Activated B cell treated with CpG ODN at 0.5 μM for 24 hours (primary cell): ENCODE measurements at regions not wholly inside any gene's neighbourhood (a gene's known extent, or its start where the extent isn't known, plus 50 kb on each side); places are given as distances from the start of the nearest gene placed in this dataset.

Experiments
- ATAC-seq: fragments of 200-7000 bp; cut with Tn5 transposase; one replicate; pipeline ENCODE4 v1.10.0; 2021; ENCODE audit warnings: low read depth, mild to moderate bottlenecking, moderate library complexity
- CTCF ChIA-PET: fragments of 350-600 bp; sonication (Branson Sonifier 250); formaldehyde crosslinking; loops from one replicate; lab custom pipeline; 2021; ENCODE audit warnings: antibody characterized with exemption; lab: Charles Lee
- POLR2A ChIA-PET: fragments of 350-600 bp; sonication (Branson Sonifier 250); formaldehyde crosslinking; loops from one replicate; lab custom pipeline; 2021; ENCODE audit warnings: antibody characterized with exemption; lab: Charles Lee
- DNase-seq: peaks from one replicate; pipeline ENCODE4 v3.0.0; 2022
- H3K27ac Mint-ChIP-seq: one replicate; pipeline ENCODE4 v1.8.0; 2020; ENCODE audit warnings: mixed read lengths
- H3K27me3 Mint-ChIP-seq: one replicate; pipeline ENCODE4 v1.8.0; 2021; ENCODE audit warnings: mixed read lengths
- H3K36me3 Mint-ChIP-seq: one replicate; pipeline ENCODE4 v1.8.0; 2021; ENCODE audit warnings: low read depth, mixed read lengths
- H3K4me1 Mint-ChIP-seq: one replicate; pipeline ENCODE4 v1.8.0; 2021; ENCODE audit warnings: mixed read lengths
- H3K4me3 Mint-ChIP-seq: one replicate; pipeline ENCODE4 v1.8.0; 2020; ENCODE audit warnings: mild to moderate bottlenecking, mixed read lengths
- H3K9me3 Mint-ChIP-seq: one replicate; pipeline ENCODE4 v1.8.0; 2020; ENCODE audit warnings: mixed read lengths
- CTCF ChIP-seq: fragments of 200-600 bp; IDR thresholded peaks from one replicate; pipeline ENCODE4 v1.8.0; 2022; ENCODE audit warnings: antibody characterized with exemption, mild to moderate bottlenecking
- intact Hi-C: fragments of 100-400 bp; cut with micrococcal nuclease; formaldehyde crosslinking; loops from one replicate; pipeline ENCODE4 v1.15.1; 2024

GRCh38 chr12:98151984-98152383 lies 363.4 kb upstream of the TMPO start:
- Mint-ChIP-seq H3K4me1 (no peaks in the 10 kb centered on the region), H3K9me3 (no peaks in the 10 kb centered on the region), H3K27me3 (peaks cover 2% of the 10 kb centered on the region), H3K4me3 (no peak overlapping the region), H3K27ac (no peak overlapping the region), H3K36me3 (no peaks in the 10 kb centered on the region)
- intact Hi-C loops: no loop called here
- no peak for ATAC-seq
- ChIA-PET POLR2A (no interaction called here), CTCF (no interaction called here)
- DNase-seq: no peak
- no peak for TF ChIP-seq CTCF

GRCh38 chr12:98154850-98155249 lies 360.5 kb upstream of the TMPO start:
- CTCF ChIA-PET: no interaction called here
- Mint-ChIP-seq H3K27ac (no peak overlapping the region), H3K27me3 (peaks cover 2% of the 10 kb centered on the region), H3K4me1 (no peaks in the 10 kb centered on the region), H3K36me3 (no peaks in the 10 kb centered on the region), H3K4me3 (no peak overlapping the region), H3K9me3 (no peaks in the 10 kb centered on the region)
- DNase-seq (no peak), ATAC-seq (no peak)
- intact Hi-C loops: no loop called here
- no peak for TF ChIP-seq CTCF
- POLR2A ChIA-PET: no interaction called here

- H3K4me3 Mint-ChIP-seq: no peak overlapping the region
- ChIA-PET CTCF (no interaction called here), POLR2A (no interaction called here)
- no peak for ATAC-seq
- H3K27ac Mint-ChIP-seq: no peak overlapping the region
- peaks cover 2% of the 10 kb centered on the region for H3K27me3 Mint-ChIP-seq
- TF ChIP-seq CTCF: no peak
- H3K36me3 Mint-ChIP-seq: no peaks in the 10 kb centered on the region
- H3K4me1 Mint-ChIP-seq: no peaks in the 10 kb centered on the region
- H3K9me3 Mint-ChIP-seq: no peaks in the 10 kb centered on the region
- no peak for DNase-seq
- intact Hi-C loops: no loop called here
Observed at GRCh38 chr12:98156697-98157096, 358.7 kb upstream of the TMPO start.

- CTCF ChIA-PET: no interaction called here
- no peak for TF ChIP-seq CTCF
- POLR2A ChIA-PET: no interaction called here
- intact Hi-C loops: no loop called here
- Mint-ChIP-seq H3K4me1 (no peaks in the 10 kb centered on the region), H3K36me3 (no peaks in the 10 kb centered on the region), H3K9me3 (no peaks in the 10 kb centered on the region), H3K27me3 (no peaks in the 10 kb centered on the region), H3K27ac (no peak overlapping the region), H3K4me3 (no peak overlapping the region)
- no peak for ATAC-seq
- no peak for DNase-seq
Observed at GRCh38 chr12:98162906-98163678, 352.3 kb upstream of the TMPO start.

GRCh38 chr12:98172304-98172703 lies 343.1 kb upstream of the TMPO start:
- DNase-seq (no peak), ATAC-seq (no peak)
- CTCF ChIA-PET: no interaction called here
- H3K36me3 Mint-ChIP-seq: no peaks in the 10 kb centered on the region
- H3K27me3 Mint-ChIP-seq: no peaks in the 10 kb centered on the region
- POLR2A ChIA-PET: no interaction called here
- intact Hi-C loops: no loop called here
- H3K4me1 Mint-ChIP-seq: no peaks in the 10 kb centered on the region
- no peak overlapping the region for H3K27ac Mint-ChIP-seq
- no peak overlapping the region for H3K4me3 Mint-ChIP-seq
- no peak for TF ChIP-seq CTCF
- no peaks in the 10 kb centered on the region for H3K9me3 Mint-ChIP-seq
